OCI-LY3 (cell line): ENCODE measurements at regions not wholly inside any gene's neighbourhood (a gene's known extent, or its start where the extent isn't known, plus 50 kb on each side); places are given as distances from the start of the nearest gene placed in this dataset.

Experiments used
- H2AFZ ChIP-seq: fragments of 200-600, 300-600 bp; shearing (Covaris generic); 2 replicates; pipeline ENCODE4 v1.6.0; 2014; ENCODE audit warnings: antibody characterized with exemption, low read depth, low read length
- H3K27ac ChIP-seq: fragments of 200-600, 300-600 bp; sonication (generic); 2 replicates; pipeline ENCODE4 v1.5.1; 2014; ENCODE audit warnings: mild to moderate bottlenecking, low read length, moderate library complexity, mixed read lengths
- H3K27me3 ChIP-seq: fragments of 200-600, 300-600 bp; sonication (generic); 2 replicates; pipeline ENCODE4 v1.6.1; 2014; ENCODE audit warnings: low read depth, low read length, mixed read lengths
- H3K36me3 ChIP-seq: fragments of 200-600, 300-600 bp; sonication (generic); replicated peaks from 2 replicates; pipeline ENCODE3; 2014; ENCODE audit warnings: low read depth, low read length, mixed read lengths
- H3K4me1 ChIP-seq: fragments of 300-600, 200-600 bp; sonication (generic); 2 replicates; pipeline ENCODE4 v1.6.1; 2014; ENCODE audit warnings: low read length, mixed read lengths
- H3K4me2 ChIP-seq: fragments of 200-600, 300-600 bp; sonication (generic); 2 replicates; pipeline ENCODE4 v1.6.1; 2014; ENCODE audit warnings: low read length, mixed read lengths
- H3K4me3 ChIP-seq: fragments of 300-600, 200-600 bp; sonication (generic); 2 replicates; pipeline ENCODE4 v1.5.1; 2014; ENCODE audit warnings: antibody characterized with exemption, mild to moderate bottlenecking, low read length, moderate library complexity
- H3K79me2 ChIP-seq: fragments of 300-600, 200-600 bp; shearing (Covaris generic); 2 replicates; pipeline ENCODE4 v1.6.1; 2014; ENCODE audit warnings: mild to moderate bottlenecking, low read length, mixed read lengths
- H3K9ac ChIP-seq: fragments of 300-600, 200-600 bp; shearing (Covaris generic); 2 replicates; pipeline ENCODE4 v1.6.0; 2014; ENCODE audit warnings: mild to moderate bottlenecking, low read length, moderate library complexity
- H3K9me3 ChIP-seq: fragments of 200-600, 300-600 bp; shearing (Covaris generic); 2 replicates; pipeline ENCODE4 v1.6.1; 2014; ENCODE audit warnings: low read length, mixed read lengths; ENCODE audit not compliant: insufficient read depth
- H4K20me1 ChIP-seq: fragments of 200-600, 300-600 bp; sonication (generic); 2 replicates; pipeline ENCODE4 v1.6.1; 2016; ENCODE audit warnings: low read length, mixed read lengths; ENCODE audit not compliant: insufficient read depth
- CTCF ChIP-seq: fragments of 200-600, 300-600 bp; sonication (generic); IDR thresholded peaks from 2 replicates; pipeline ENCODE4 v1.5.1; 2014; ENCODE audit warnings: antibody characterized with exemption, low read length, low read depth
- EZH2phosphoT487 ChIP-seq: fragments of 200-600 bp; shearing (Covaris generic); IDR thresholded peaks from 2 replicates; pipeline ENCODE4 v1.6.1; 2018; ENCODE audit warnings: antibody characterized with exemption, mixed run types, low read depth

DNA sequence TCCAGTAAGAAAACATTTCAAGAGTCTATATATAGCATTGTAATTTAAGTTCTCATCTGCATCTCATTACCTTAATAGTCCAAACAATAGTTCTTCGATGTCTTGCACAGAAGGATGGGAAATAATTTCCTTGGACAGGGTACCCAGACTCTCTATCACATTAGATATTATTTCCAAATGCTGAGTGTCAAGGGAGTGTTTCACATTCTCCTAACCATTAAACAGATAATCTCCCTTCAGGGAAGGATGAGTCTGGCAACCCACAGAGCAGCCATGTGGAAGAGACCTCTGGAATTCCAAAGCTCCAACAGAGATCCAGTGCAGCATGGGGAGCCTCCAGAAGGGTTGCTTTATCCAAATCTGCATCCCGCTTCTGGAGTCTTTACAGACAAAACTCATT, 89.6 kb downstream of the FZD1 start:
- Histone ChIP-seq H3K4me2 (no peak overlapping the region), H3K36me3 (no peaks in the 10 kb centered on the region), H4K20me1 (no peaks in the 10 kb centered on the region), H3K9ac (no peak overlapping the region), H3K4me1 (peaks cover 16% of the 10 kb centered on the region), H3K9me3 (no peaks in the 10 kb centered on the region), H3K27ac (no peak overlapping the region), H2AFZ (no peak overlapping the region), H3K4me3 (no peak overlapping the region), H3K79me2 (no peaks in the 10 kb centered on the region), H3K27me3 (no peaks in the 10 kb centered on the region)
- no peak for TF ChIP-seq EZH2phosphoT487
- no peak for TF ChIP-seq CTCF

- Histone ChIP-seq H3K4me3 (no peak overlapping the region), H3K4me1 (peaks cover 14% of the 10 kb centered on the region), H3K79me2 (no peaks in the 10 kb centered on the region), H3K9me3 (no peaks in the 10 kb centered on the region), H2AFZ (no peak overlapping the region), H3K4me2 (no peak overlapping the region), H3K36me3 (no peaks in the 10 kb centered on the region), H3K27me3 (no peaks in the 10 kb centered on the region), H3K27ac (no peak overlapping the region), H3K9ac (no peak overlapping the region), H4K20me1 (no peaks in the 10 kb centered on the region)
- TF ChIP-seq CTCF (no peak), EZH2phosphoT487 (no peak)
Observed at GRCh38 chr7:91355695-91356435, 91.6 kb downstream of the FZD1 start.

- H3K9me3 ChIP-seq: no peaks in the 10 kb centered on the region
- H3K79me2 ChIP-seq: no peaks in the 10 kb centered on the region
- H3K9ac ChIP-seq: no peak overlapping the region
- no peak overlapping the region for H2AFZ ChIP-seq
- H3K4me3 ChIP-seq: no peak overlapping the region
- no peaks in the 10 kb centered on the region for H3K36me3 ChIP-seq
- H3K4me2 ChIP-seq: no peak overlapping the region
- TF ChIP-seq EZH2phosphoT487 (no peak), CTCF (no peak)
- H4K20me1 ChIP-seq: no peaks in the 10 kb centered on the region
- peaks cover 4% of the 10 kb centered on the region for H3K4me1 ChIP-seq
- no peaks in the 10 kb centered on the region for H3K27me3 ChIP-seq
- H3K27ac ChIP-seq: no peak overlapping the region
Observed at GRCh38 chr7:91356915-91357314, 92.7 kb downstream of the FZD1 start.

DNA sequence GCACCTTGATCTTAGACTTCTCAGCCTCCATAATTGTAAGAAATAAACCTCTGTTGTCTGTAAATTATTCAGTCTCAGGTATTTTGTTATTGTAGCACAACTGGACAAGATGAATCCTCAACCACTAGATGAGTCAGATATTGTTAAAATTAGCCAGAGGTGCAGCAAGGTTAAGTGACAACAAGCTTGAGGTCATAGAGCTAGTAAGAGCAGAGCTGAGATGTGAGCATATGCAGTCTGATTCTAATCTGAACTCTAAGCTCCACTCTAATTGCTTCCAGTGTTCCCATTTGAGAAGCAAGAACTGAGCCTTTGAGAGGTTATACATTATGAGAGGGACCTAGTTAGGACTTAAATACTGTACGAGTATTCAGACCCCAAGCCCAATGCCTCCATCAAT, 93.1 kb downstream of the FZD1 start:
- no peak overlapping the region for H3K27ac ChIP-seq
- H3K9ac ChIP-seq: no peak overlapping the region
- H3K4me3 ChIP-seq: no peak overlapping the region
- no peaks in the 10 kb centered on the region for H3K9me3 ChIP-seq
- no peaks in the 10 kb centered on the region for H3K4me1 ChIP-seq
- H4K20me1 ChIP-seq: no peaks in the 10 kb centered on the region
- TF ChIP-seq EZH2phosphoT487 (no peak), CTCF (no peak)
- no peaks in the 10 kb centered on the region for H3K79me2 ChIP-seq
- H3K4me2 ChIP-seq: no peak overlapping the region
- H3K36me3 ChIP-seq: no peaks in the 10 kb centered on the region
- no peak overlapping the region for H2AFZ ChIP-seq
- no peaks in the 10 kb centered on the region for H3K27me3 ChIP-seq
